ENCODE measurements at regions not wholly inside any gene's neighbourhood (a gene's known extent, or its start where the extent isn't known, plus 50 kb on each side); places are given as distances from the start of the nearest gene placed in this dataset.

DNA sequence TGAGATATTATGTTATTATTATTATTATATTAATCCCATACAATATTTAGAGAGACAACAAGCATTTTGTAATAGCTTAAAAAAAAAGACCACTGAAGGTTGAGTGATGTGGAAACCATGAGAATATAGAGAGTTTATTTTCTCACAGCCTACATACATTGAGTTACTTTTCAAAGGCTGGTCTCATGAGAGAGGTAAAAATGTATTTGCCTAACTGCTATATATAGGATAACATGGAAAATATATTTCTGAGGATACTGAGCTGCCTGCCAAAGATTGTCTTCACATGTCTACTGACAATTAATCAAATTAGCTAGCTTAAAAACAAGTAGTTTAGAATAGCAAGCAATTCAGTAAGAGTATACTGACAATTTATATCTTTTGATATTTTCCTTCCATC lies 192.2 kb upstream of the NRIP1 start:
- TF ChIP-seq EZH2 (IDR thresholded peaks at IDR 0.05; ENCODE audit: insufficient read depth, poor library complexity, severe bottlenecking) (no peak), EZH2phosphoT487 (IDR thresholded peaks at IDR 0.05; ENCODE audit: insufficient read depth, low read depth) (no peak)
- in situ Hi-C loops (cut with MboI), result no loop called here

GRCh38 chr21:15257646-15258045 lies 192.8 kb upstream of the NRIP1 start:
- no peaks in the 10 kb centered on the region for H3K9me2 ChIP-seq (ENCODE audit: insufficient read depth)
- H3K9me3 ChIP-seq (ENCODE audit: low read depth), result no peaks in the 10 kb centered on the region
- no peak for DNase-seq
- H3K79me2 ChIP-seq (ENCODE audit: insufficient read depth), result no peaks in the 10 kb centered on the region
- H3K36me3 ChIP-seq (ENCODE audit: low read depth), result no peaks in the 10 kb centered on the region
- no peaks in the 10 kb centered on the region for H3K4me1 ChIP-seq (ENCODE audit: insufficient read depth)
- no peak for TF ChIP-seq EZH2 (IDR thresholded peaks at IDR 0.05; ENCODE audit: insufficient read depth, poor library complexity, severe bottlenecking)
- TF ChIP-seq EZH2phosphoT487 (IDR thresholded peaks at IDR 0.05; ENCODE audit: insufficient read depth, low read depth), result no peak
- H3F3A ChIP-seq (ENCODE audit: insufficient read depth), result no peaks in the 10 kb centered on the region
- H3K27me3 ChIP-seq (replicated peaks; ENCODE audit: insufficient read depth), result no peaks in the 10 kb centered on the region
- H4K20me1 ChIP-seq (ENCODE audit: insufficient read depth), result no peaks in the 10 kb centered on the region
- H3K27ac ChIP-seq, result no peak overlapping the region
- in situ Hi-C loops (cut with MboI), result no loop called here
- H3K4me2 ChIP-seq (ENCODE audit: unreplicated experiment), result no peak overlapping the region
- H2AFZ ChIP-seq, result no peak overlapping the region
- no peak overlapping the region for H3K9ac ChIP-seq
- 73 to 74% methylated on average over 4 of the region's 4 CpGs for WGBS, 2 experiments (ENCODE audit: low coverage in 1 of 2, low lambda C conversion rate in 2 of 2, missing lambda C conversion rate in 2 of 2)
- no peak overlapping the region for H3K4me3 ChIP-seq

More for the DNA sequence above, 192.2 kb upstream of the NRIP1 start:
- Histone ChIP-seq H3K4me2 (ENCODE audit: unreplicated experiment) (no peak overlapping the region), H4K20me1 (ENCODE audit: insufficient read depth) (no peaks in the 10 kb centered on the region), H3K4me1 (ENCODE audit: insufficient read depth) (no peaks in the 10 kb centered on the region), H3F3A (ENCODE audit: insufficient read depth) (no peaks in the 10 kb centered on the region), H3K9ac (no peak overlapping the region), H3K9me3 (ENCODE audit: low read depth) (no peaks in the 10 kb centered on the region), H3K9me2 (ENCODE audit: insufficient read depth) (no peaks in the 10 kb centered on the region), H3K27me3 (replicated peaks; ENCODE audit: insufficient read depth) (no peaks in the 10 kb centered on the region), H3K79me2 (ENCODE audit: insufficient read depth) (no peaks in the 10 kb centered on the region), H3K27ac (no peak overlapping the region), H2AFZ (no peak overlapping the region), H3K4me3 (no peak overlapping the region), H3K36me3 (ENCODE audit: low read depth) (no peaks in the 10 kb centered on the region)
- DNase-seq, result no peak

GRCh38 chr21:15259824-15260223 lies 195.0 kb upstream of the NRIP1 start:
- Histone ChIP-seq H3K27ac (no peak overlapping the region), H3K27me3 (replicated peaks; ENCODE audit: insufficient read depth) (no peaks in the 10 kb centered on the region), H3K9me2 (ENCODE audit: insufficient read depth) (no peaks in the 10 kb centered on the region), H3K9ac (no peak overlapping the region), H3K36me3 (ENCODE audit: low read depth) (no peaks in the 10 kb centered on the region), H3K4me2 (ENCODE audit: unreplicated experiment) (no peak overlapping the region), H3F3A (ENCODE audit: insufficient read depth) (no peaks in the 10 kb centered on the region), H3K79me2 (ENCODE audit: insufficient read depth) (no peaks in the 10 kb centered on the region), H3K4me3 (no peak overlapping the region), H4K20me1 (ENCODE audit: insufficient read depth) (no peaks in the 10 kb centered on the region), H3K9me3 (ENCODE audit: low read depth) (no peaks in the 10 kb centered on the region), H2AFZ (no peak overlapping the region), H3K4me1 (ENCODE audit: insufficient read depth) (no peaks in the 10 kb centered on the region)
- 89 to 98% methylated on average over 1 of the region's 1 CpG for WGBS, 2 experiments (ENCODE audit: low coverage in 1 of 2, low lambda C conversion rate in 2 of 2, missing lambda C conversion rate in 2 of 2)
- TF ChIP-seq EZH2phosphoT487 (IDR thresholded peaks at IDR 0.05; ENCODE audit: insufficient read depth, low read depth), result no peak
- no peak for TF ChIP-seq EZH2 (IDR thresholded peaks at IDR 0.05; ENCODE audit: insufficient read depth, poor library complexity, severe bottlenecking)
- no peak for DNase-seq
- in situ Hi-C loops (cut with MboI), result no loop called here

DNA sequence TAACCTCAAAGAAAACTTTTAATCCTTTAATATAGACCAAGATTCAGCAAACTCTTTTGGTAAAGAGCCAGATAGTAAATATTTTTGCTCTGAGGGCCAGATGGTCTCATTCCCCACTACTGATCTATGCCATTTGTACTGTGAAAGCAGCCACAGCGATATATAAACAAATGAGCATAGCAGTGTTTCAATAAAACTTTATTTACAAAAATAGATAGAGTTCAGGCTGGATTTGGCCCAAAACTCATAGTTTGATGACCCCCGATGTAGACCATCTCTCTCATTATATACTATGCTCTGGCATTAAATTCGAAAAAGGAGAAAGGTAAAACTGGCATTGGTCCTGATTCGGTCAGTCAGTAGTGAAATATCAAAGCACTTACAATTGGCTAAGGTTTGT lies 195.8 kb upstream of the NRIP1 start:
- no peak for TF ChIP-seq EZH2 (IDR thresholded peaks at IDR 0.05; ENCODE audit: insufficient read depth, poor library complexity, severe bottlenecking)
- TF ChIP-seq EZH2phosphoT487 (IDR thresholded peaks at IDR 0.05; ENCODE audit: insufficient read depth, low read depth), result no peak
- H3K4me2 ChIP-seq (ENCODE audit: unreplicated experiment), result no peak overlapping the region
- in situ Hi-C loops (cut with MboI), result no loop called here
- no peaks in the 10 kb centered on the region for H4K20me1 ChIP-seq (ENCODE audit: insufficient read depth)
- H2AFZ ChIP-seq, result no peak overlapping the region
- no peaks in the 10 kb centered on the region for H3F3A ChIP-seq (ENCODE audit: insufficient read depth)
- H3K4me1 ChIP-seq (ENCODE audit: insufficient read depth), result no peaks in the 10 kb centered on the region
- no peak overlapping the region for H3K27ac ChIP-seq
- H3K79me2 ChIP-seq (ENCODE audit: insufficient read depth), result no peaks in the 10 kb centered on the region
- H3K36me3 ChIP-seq (ENCODE audit: low read depth), result no peaks in the 10 kb centered on the region
- H3K9ac ChIP-seq, result no peak overlapping the region
- no peaks in the 10 kb centered on the region for H3K9me3 ChIP-seq (ENCODE audit: low read depth)
- H3K4me3 ChIP-seq, result no peak overlapping the region
- no peaks in the 10 kb centered on the region for H3K27me3 ChIP-seq (replicated peaks; ENCODE audit: insufficient read depth)
- DNase-seq, result no peak
- WGBS, 2 experiments (ENCODE audit: low coverage in 1 of 2, low lambda C conversion rate in 2 of 2, missing lambda C conversion rate in 2 of 2), result 72 to 79% methylated on average over 4 of the region's 4 CpGs
- H3K9me2 ChIP-seq (ENCODE audit: insufficient read depth), result no peaks in the 10 kb centered on the region

DNA sequence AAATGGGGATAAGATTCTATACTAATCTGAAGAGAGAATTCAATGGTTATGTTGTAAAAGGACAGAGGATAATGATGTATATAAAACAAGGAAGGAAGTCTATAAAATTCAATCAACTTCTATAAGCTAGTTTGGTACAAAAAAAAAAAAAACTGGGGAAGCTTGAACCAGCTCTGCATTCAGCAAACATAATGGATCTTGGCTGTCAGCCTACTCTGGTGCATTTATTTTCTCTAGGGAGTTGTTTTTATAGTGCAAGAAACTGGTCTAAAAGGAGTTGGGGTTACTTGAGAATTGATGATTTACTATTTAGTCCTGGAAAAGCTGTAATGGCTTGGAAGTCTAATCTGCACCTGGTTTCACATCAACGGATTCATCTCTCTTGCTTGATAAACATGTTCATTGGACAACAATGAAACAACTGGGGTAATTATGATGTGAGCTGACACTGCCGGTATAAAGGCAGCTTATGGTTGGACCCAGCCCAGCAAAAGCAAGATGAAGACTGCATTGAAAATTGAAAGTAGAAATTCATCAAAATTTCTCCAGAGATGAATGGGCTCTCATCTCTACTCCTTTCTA lies 199.4 kb upstream of the NRIP1 start:
- WGBS, 2 experiments (ENCODE audit: low coverage in 1 of 2, low lambda C conversion rate in 2 of 2, missing lambda C conversion rate in 2 of 2), result 60 to 68% methylated on average over 2 of the region's 2 CpGs
- no peak overlapping the region for H3K4me3 ChIP-seq
- no peaks in the 10 kb centered on the region for H3K9me3 ChIP-seq (ENCODE audit: low read depth)
- no peaks in the 10 kb centered on the region for H3K9me2 ChIP-seq (ENCODE audit: insufficient read depth)
- H2AFZ ChIP-seq, result no peak overlapping the region
- H3K9ac ChIP-seq, result no peak overlapping the region
- no peak for DNase-seq
- H3K4me2 ChIP-seq (ENCODE audit: unreplicated experiment), result no peak overlapping the region
- H3F3A ChIP-seq (ENCODE audit: insufficient read depth), result no peaks in the 10 kb centered on the region
- H3K36me3 ChIP-seq (ENCODE audit: low read depth), result no peaks in the 10 kb centered on the region
- H4K20me1 ChIP-seq (ENCODE audit: insufficient read depth), result no peaks in the 10 kb centered on the region
- no peaks in the 10 kb centered on the region for H3K27me3 ChIP-seq (replicated peaks; ENCODE audit: insufficient read depth)
- H3K4me1 ChIP-seq (ENCODE audit: insufficient read depth), result no peaks in the 10 kb centered on the region
- in situ Hi-C loops (cut with MboI), result no loop called here
- no peak for TF ChIP-seq EZH2phosphoT487 (IDR thresholded peaks at IDR 0.05; ENCODE audit: insufficient read depth, low read depth)
- no peak for TF ChIP-seq EZH2 (IDR thresholded peaks at IDR 0.05; ENCODE audit: insufficient read depth, poor library complexity, severe bottlenecking)
- H3K79me2 ChIP-seq (ENCODE audit: insufficient read depth), result no peaks in the 10 kb centered on the region
- no peak overlapping the region for H3K27ac ChIP-seq
